ENCODE measurements at regions not wholly inside any gene's neighbourhood (a gene's known extent, or its start where the extent isn't known, plus 50 kb on each side); places are given as distances from the start of the nearest gene placed in this dataset.

DNA sequence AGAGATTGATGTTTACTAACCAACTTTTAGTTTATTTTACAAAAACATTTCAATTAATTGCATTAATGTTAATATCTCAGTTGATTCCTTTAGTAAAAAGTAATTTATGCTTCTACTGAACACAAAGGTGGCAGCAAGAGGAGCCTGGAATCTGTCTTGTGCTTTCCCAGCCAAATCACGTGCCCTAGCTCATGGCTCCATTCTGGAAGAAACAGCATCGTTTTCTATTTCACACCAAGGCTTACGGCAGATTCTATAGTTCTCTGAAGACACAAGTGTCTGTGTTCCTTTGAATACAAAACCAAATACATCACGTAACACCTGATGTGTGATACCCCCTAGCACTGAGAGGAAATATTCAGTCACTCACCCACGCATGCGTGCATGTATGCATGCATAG, 346.1 kb upstream of the MIR17HG start:
- DNase-seq, result no peak
- H3K4me1 Mint-ChIP-seq (ENCODE audit: low read depth, unreplicated experiment), result peaks cover 8% of the 10 kb centered on the region
- H3K27ac Mint-ChIP-seq (ENCODE audit: unreplicated experiment), result no peak overlapping the region
- H3K4me3 Mint-ChIP-seq (ENCODE audit: unreplicated experiment), result no peak overlapping the region
- no peaks in the 10 kb centered on the region for H3K27me3 Mint-ChIP-seq (ENCODE audit: unreplicated experiment)
- TF ChIP-seq, protein P1, sequence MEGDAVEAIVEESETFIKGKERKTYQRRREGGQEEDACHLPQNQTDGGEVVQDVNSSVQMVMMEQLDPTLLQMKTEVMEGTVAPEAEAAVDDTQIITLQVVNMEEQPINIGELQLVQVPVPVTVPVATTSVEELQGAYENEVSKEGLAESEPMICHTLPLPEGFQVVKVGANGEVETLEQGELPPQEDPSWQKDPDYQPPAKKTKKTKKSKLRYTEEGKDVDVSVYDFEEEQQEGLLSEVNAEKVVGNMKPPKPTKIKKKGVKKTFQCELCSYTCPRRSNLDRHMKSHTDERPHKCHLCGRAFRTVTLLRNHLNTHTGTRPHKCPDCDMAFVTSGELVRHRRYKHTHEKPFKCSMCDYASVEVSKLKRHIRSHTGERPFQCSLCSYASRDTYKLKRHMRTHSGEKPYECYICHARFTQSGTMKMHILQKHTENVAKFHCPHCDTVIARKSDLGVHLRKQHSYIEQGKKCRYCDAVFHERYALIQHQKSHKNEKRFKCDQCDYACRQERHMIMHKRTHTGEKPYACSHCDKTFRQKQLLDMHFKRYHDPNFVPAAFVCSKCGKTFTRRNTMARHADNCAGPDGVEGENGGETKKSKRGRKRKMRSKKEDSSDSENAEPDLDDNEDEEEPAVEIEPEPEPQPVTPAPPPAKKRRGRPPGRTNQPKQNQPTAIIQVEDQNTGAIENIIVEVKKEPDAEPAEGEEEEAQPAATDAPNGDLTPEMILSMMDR (IDR thresholded peaks at IDR 0.05; ENCODE audit: partially characterized antibody, unreplicated experiment), result no peak
- H3K9me3 Mint-ChIP-seq (ENCODE audit: unreplicated experiment), result no peaks in the 10 kb centered on the region
- no peaks in the 10 kb centered on the region for H3K36me3 Mint-ChIP-seq (ENCODE audit: unreplicated experiment)

DNA sequence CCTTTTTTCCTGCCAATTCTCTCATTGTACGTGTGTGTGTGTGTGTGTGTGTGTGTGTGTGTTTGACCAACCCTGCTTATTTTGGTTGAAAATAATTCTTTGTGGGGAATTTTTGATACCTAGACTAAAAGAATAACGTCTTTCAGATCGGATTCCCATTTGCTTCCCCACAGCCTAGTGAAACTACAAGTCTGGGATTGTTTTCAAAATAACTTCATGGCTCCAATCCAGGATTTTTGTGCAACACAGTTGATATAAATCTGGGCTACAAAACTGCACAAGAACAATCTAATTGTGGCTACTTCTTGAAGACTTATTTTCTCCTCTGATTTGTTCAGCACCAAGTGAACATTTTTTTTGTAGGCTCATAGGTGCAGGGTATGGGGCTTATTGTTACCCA, 332.8 kb upstream of the MIR17HG start:
- Mint-ChIP-seq H3K4me1 (ENCODE audit: low read depth, unreplicated experiment) (no peaks in the 10 kb centered on the region), H3K9me3 (ENCODE audit: unreplicated experiment) (no peaks in the 10 kb centered on the region), H3K4me3 (ENCODE audit: unreplicated experiment) (no peak overlapping the region)

DNA sequence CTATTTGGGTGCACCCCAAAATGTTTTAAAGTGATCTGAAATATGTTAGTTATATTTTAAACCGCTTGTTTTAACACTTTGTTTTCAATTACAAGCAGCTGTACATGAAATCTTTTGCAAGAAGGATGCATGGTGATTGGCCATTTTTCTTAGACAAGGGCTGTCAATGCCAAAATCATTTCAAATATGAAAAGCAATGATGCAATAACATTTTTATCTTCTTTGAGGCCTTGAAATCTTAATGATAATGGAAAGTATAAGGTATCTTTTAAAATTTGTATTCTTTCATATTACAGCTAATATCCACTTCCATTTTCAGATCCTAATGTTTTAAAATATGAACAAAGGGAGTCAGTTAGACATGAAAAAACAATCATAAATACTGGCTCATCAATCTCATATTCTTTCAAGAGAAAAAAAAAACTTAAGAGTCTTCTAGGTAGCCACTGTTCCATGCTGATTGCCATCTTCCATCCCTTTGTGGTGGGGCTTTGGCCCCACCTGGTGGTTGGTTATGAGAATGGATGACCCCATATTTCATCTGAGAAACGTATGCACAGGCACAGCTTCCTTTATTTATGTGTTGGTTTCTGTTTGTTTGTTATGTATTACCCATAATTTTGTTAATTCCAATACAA, 330.3 kb upstream of the MIR17HG start:
- Mint-ChIP-seq H3K36me3 (ENCODE audit: unreplicated experiment) (no peaks in the 10 kb centered on the region), H3K4me3 (ENCODE audit: unreplicated experiment) (no peak overlapping the region), H3K27ac (ENCODE audit: unreplicated experiment) (no peak overlapping the region), H3K4me1 (ENCODE audit: low read depth, unreplicated experiment) (no peaks in the 10 kb centered on the region), H3K27me3 (ENCODE audit: unreplicated experiment) (no peaks in the 10 kb centered on the region), H3K9me3 (ENCODE audit: unreplicated experiment) (no peaks in the 10 kb centered on the region)
- TF ChIP-seq, protein P1 (IDR thresholded peaks at IDR 0.05; ENCODE audit: partially characterized antibody, unreplicated experiment), result peak; percentile 88
- DNase-seq, result peak; percentile 70

More for the DNA sequence above, 332.8 kb upstream of the MIR17HG start:
- DNase-seq, result no peak
- TF ChIP-seq, protein P1 (IDR thresholded peaks at IDR 0.05; ENCODE audit: partially characterized antibody, unreplicated experiment), result no peak
- no peak overlapping the region for H3K27ac Mint-ChIP-seq (ENCODE audit: unreplicated experiment)
- no peaks in the 10 kb centered on the region for H3K36me3 Mint-ChIP-seq (ENCODE audit: unreplicated experiment)
- no peaks in the 10 kb centered on the region for H3K27me3 Mint-ChIP-seq (ENCODE audit: unreplicated experiment)

DNA sequence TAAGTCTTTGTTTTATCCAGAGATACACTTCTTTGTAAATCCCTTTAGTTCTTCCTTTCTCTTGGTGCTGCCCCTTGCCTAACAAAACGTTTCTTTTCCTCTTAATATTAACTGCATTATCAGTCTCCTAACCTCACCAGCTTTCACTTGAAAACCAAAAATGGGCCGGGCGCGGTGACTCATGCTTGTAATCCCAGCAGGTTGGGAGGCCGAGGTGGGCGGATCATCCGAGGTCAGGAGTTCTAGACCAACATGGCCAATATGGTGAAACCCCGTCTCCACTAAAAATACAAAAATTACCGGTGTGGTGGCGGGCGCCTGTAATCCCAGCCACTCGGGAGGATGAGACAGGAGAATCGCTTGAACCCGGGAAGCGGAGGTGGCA, 329.8 kb upstream of the MIR17HG start:
- H3K36me3 Mint-ChIP-seq (ENCODE audit: unreplicated experiment), result no peaks in the 10 kb centered on the region
- no peaks in the 10 kb centered on the region for H3K9me3 Mint-ChIP-seq (ENCODE audit: unreplicated experiment)
- H3K4me3 Mint-ChIP-seq (ENCODE audit: unreplicated experiment), result no peak overlapping the region
- H3K27me3 Mint-ChIP-seq (ENCODE audit: unreplicated experiment), result no peaks in the 10 kb centered on the region
- TF ChIP-seq, protein P1 (IDR thresholded peaks at IDR 0.05; ENCODE audit: partially characterized antibody, unreplicated experiment), result peak; percentile 30
- H3K4me1 Mint-ChIP-seq (ENCODE audit: low read depth, unreplicated experiment), result no peaks in the 10 kb centered on the region
- H3K27ac Mint-ChIP-seq (ENCODE audit: unreplicated experiment), result no peak overlapping the region
- DNase-seq, result peak; percentile 15

DNA sequence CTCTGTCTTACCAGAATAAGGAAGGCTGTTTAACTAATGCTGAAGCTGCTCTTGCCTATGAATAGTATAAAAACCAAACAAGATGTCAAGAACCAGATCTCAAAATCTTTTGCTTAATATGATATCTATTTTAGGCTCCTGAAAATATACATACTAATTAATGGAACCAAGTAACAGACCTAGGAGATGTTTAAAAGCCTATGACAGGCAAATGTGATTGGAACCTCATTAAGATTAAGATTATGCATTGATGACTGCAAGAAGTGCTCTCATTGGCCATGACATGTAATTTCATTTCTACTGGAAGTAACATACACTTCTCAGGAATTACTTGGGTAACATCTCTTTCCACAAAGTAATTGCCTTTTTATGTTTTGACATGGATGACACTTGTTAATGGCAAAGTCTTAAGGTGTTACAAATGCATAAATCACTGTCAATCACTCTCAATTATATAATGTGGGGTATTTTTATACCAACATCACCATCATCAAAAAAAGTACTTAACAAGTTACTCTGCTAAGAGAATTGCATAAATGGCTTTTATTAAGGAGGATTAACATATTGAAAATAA, 326.9 kb upstream of the MIR17HG start:
- DNase-seq, result no peak
- no peaks in the 10 kb centered on the region for H3K27me3 Mint-ChIP-seq (ENCODE audit: unreplicated experiment)
- H3K9me3 Mint-ChIP-seq (ENCODE audit: unreplicated experiment), result no peaks in the 10 kb centered on the region

More for the DNA sequence above, 326.9 kb upstream of the MIR17HG start:
- no peak overlapping the region for H3K27ac Mint-ChIP-seq (ENCODE audit: unreplicated experiment)
- H3K4me1 Mint-ChIP-seq (ENCODE audit: low read depth, unreplicated experiment), result no peaks in the 10 kb centered on the region
- no peaks in the 10 kb centered on the region for H3K36me3 Mint-ChIP-seq (ENCODE audit: unreplicated experiment)
- no peak overlapping the region for H3K4me3 Mint-ChIP-seq (ENCODE audit: unreplicated experiment)
- TF ChIP-seq, protein P1 (IDR thresholded peaks at IDR 0.05; ENCODE audit: partially characterized antibody, unreplicated experiment), result no peak
